ENCODE measurements at regions not wholly inside any gene's neighbourhood (a gene's known extent, or its start where the extent isn't known, plus 50 kb on each side); places are given as distances from the start of the nearest gene placed in this dataset.
A peak's percentile ranks its signal among the peaks of the same experiment; 100 is the strongest.

GRCh38 chr5:167720676-167721260 lies 570.7 kb upstream of the WWC1 start:
- Histone ChIP-seq H3K27ac (ENCODE audit: low read depth in 1 of 2, low read length in 2 of 2) (no peak overlapping the region), H3K4me1 (ENCODE audit: control insufficient read depth in 1 of 2, insufficient read depth in 2 of 2, low read length in 2 of 2) (peaks cover 0 to 3% of the 10 kb centered on the region in 2 donors), H3K9me3 (ENCODE audit: control insufficient read depth, low read length) (no peaks in the 10 kb centered on the region), H3K36me3 (ENCODE audit: control insufficient read depth in 1 of 2, insufficient read depth in 2 of 2, low read length in 1 of 2) (no peaks in the 10 kb centered on the region), H3K4me3 (ENCODE audit: low read length in 2 of 2) (no peak overlapping the region), H3K27me3 (ENCODE audit: control insufficient read depth in 1 of 2, insufficient read depth in 2 of 2, low read length in 1 of 2) (no peaks in the 10 kb centered on the region)
- 60 to 67% methylated on average over 5 of the region's 5 CpGs for WGBS, 2 donors
- ATAC-seq (ENCODE audit: low FRiP score) = no peak
- DNase-seq = no peak
- intact Hi-C loops (cut with DNase I) = loop anchor here (5.0 to 10.0 kb wide), 2 partner anchors 134 to 502 kb away; no protein-coding TSS in a partner anchor

GRCh38 chr5:167721926-167722440 lies 569.5 kb upstream of the WWC1 start:
- 74% methylated on average over 3 of the region's 3 CpGs for WGBS, 2 donors
- intact Hi-C loops (cut with DNase I) = loop anchor here (5.0 to 10.0 kb wide), 2 partner anchors 133 to 500 kb away; no protein-coding TSS in a partner anchor

GRCh38 chr5:167723254-167723871 lies 568.1 kb upstream of the WWC1 start:
- WGBS, 2 donors = 20 to 22% methylated on average over 9 of the region's 9 CpGs
- intact Hi-C loops (cut with DNase I) = loop anchor here (1.0 to 10.0 kb wide), 3 partner anchors 131 to 499 kb away; no protein-coding TSS in a partner anchor

More at GRCh38 chr5:167721926-167722440, 569.5 kb upstream of the WWC1 start:
- no peak overlapping the region for H3K27ac ChIP-seq (ENCODE audit: low read depth in 1 of 2, low read length in 2 of 2)
- no peak overlapping the region for H3K4me3 ChIP-seq (ENCODE audit: low read length in 2 of 2)
- DNase-seq (no peak), ATAC-seq (ENCODE audit: low FRiP score) (no peak)
- H3K36me3 ChIP-seq (ENCODE audit: control insufficient read depth in 1 of 2, insufficient read depth in 2 of 2, low read length in 1 of 2) = no peaks in the 10 kb centered on the region
- H3K9me3 ChIP-seq (ENCODE audit: control insufficient read depth, low read length) = no peaks in the 10 kb centered on the region
- no peaks in the 10 kb centered on the region for H3K4me1 ChIP-seq (ENCODE audit: control insufficient read depth in 1 of 2, insufficient read depth in 2 of 2, low read length in 2 of 2)
- H3K27me3 ChIP-seq (ENCODE audit: control insufficient read depth in 1 of 2, insufficient read depth in 2 of 2, low read length in 1 of 2) = no peaks in the 10 kb centered on the region

GRCh38 chr5:167725264-167725663 lies 566.2 kb upstream of the WWC1 start:
- H3K27me3 ChIP-seq (ENCODE audit: control insufficient read depth in 1 of 2, insufficient read depth in 2 of 2, low read length in 1 of 2) = no peaks in the 10 kb centered on the region
- H3K4me1 ChIP-seq (ENCODE audit: control insufficient read depth in 1 of 2, insufficient read depth in 2 of 2, low read length in 2 of 2) = no peaks in the 10 kb centered on the region
- H3K4me3 ChIP-seq (ENCODE audit: low read length in 2 of 2) = no peak overlapping the region
- intact Hi-C loops (cut with DNase I) = loop anchor here (2.0 to 10.0 kb wide), 4 partner anchors 62 to 494 kb away; no protein-coding TSS in a partner anchor
- WGBS, 2 donors = 67 to 78% methylated on average over 2 of the region's 2 CpGs
- H3K36me3 ChIP-seq (ENCODE audit: control insufficient read depth in 1 of 2, insufficient read depth in 2 of 2, low read length in 1 of 2) = no peaks in the 10 kb centered on the region
- ATAC-seq (ENCODE audit: low FRiP score) (no peak), DNase-seq (no peak)
- H3K27ac ChIP-seq (ENCODE audit: low read depth in 1 of 2, low read length in 2 of 2) = no peak overlapping the region
- no peaks in the 10 kb centered on the region for H3K9me3 ChIP-seq (ENCODE audit: control insufficient read depth, low read length)

More at GRCh38 chr5:167723254-167723871, 568.1 kb upstream of the WWC1 start:
- Histone ChIP-seq H3K27me3 (ENCODE audit: control insufficient read depth in 1 of 2, insufficient read depth in 2 of 2, low read length in 1 of 2) (no peaks in the 10 kb centered on the region), H3K4me1 (ENCODE audit: control insufficient read depth in 1 of 2, insufficient read depth in 2 of 2, low read length in 2 of 2) (no peaks in the 10 kb centered on the region), H3K36me3 (ENCODE audit: control insufficient read depth in 1 of 2, insufficient read depth in 2 of 2, low read length in 1 of 2) (no peaks in the 10 kb centered on the region), H3K27ac (ENCODE audit: low read depth in 1 of 2, low read length in 2 of 2) (no peak overlapping the region), H3K4me3 (ENCODE audit: low read length in 2 of 2) (no peak overlapping the region), H3K9me3 (ENCODE audit: control insufficient read depth, low read length) (no peaks in the 10 kb centered on the region)
- ATAC-seq (ENCODE audit: low FRiP score) (peak; percentile 89), DNase-seq (peak; percentile 63 to 87)

GRCh38 chr5:167725741-167726140 lies 565.7 kb upstream of the WWC1 start:
- no peaks in the 10 kb centered on the region for H3K36me3 ChIP-seq (ENCODE audit: control insufficient read depth in 1 of 2, insufficient read depth in 2 of 2, low read length in 1 of 2)
- intact Hi-C loops (cut with DNase I) = loop anchor here (2.0 to 10.0 kb wide), 4 partner anchors 62 to 493 kb away; no protein-coding TSS in a partner anchor
- H3K9me3 ChIP-seq (ENCODE audit: control insufficient read depth, low read length) = no peaks in the 10 kb centered on the region
- no peaks in the 10 kb centered on the region for H3K4me1 ChIP-seq (ENCODE audit: control insufficient read depth in 1 of 2, insufficient read depth in 2 of 2, low read length in 2 of 2)
- H3K27me3 ChIP-seq (ENCODE audit: control insufficient read depth in 1 of 2, insufficient read depth in 2 of 2, low read length in 1 of 2) = no peaks in the 10 kb centered on the region
- no peak overlapping the region for H3K27ac ChIP-seq (ENCODE audit: low read depth in 1 of 2, low read length in 2 of 2)
- H3K4me3 ChIP-seq (ENCODE audit: low read length in 2 of 2) = no peak overlapping the region
- WGBS, 2 donors = 95 to 97% methylated on average over 7 of the region's 7 CpGs
- no peak for DNase-seq
- ATAC-seq (ENCODE audit: low FRiP score) = no peak

DNA sequence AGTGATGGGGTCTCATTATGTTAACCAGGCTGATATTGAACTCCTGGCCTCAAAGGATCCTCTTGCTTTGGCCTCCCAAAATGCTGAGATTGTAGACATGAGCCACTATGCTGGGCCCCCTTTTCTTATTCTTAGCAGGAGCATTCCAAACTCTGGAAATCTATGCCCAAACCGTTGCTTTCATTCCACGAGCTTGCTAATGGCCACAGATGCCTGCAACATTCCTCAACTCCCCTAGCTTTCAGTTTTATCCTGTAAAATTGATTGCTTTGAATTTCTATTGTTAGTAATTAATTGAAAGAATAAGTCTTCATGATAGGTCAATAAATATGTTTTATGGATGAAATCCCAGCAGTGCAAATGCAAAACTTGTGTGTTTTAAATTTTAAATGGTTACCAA lies 564.8 kb upstream of the WWC1 start:
- Histone ChIP-seq H3K4me1 (ENCODE audit: control insufficient read depth in 1 of 2, insufficient read depth in 2 of 2, low read length in 2 of 2) (no peaks in the 10 kb centered on the region), H3K27me3 (ENCODE audit: control insufficient read depth in 1 of 2, insufficient read depth in 2 of 2, low read length in 1 of 2) (no peaks in the 10 kb centered on the region), H3K9me3 (ENCODE audit: control insufficient read depth, low read length) (no peaks in the 10 kb centered on the region), H3K4me3 (ENCODE audit: low read length in 2 of 2) (no peak overlapping the region), H3K36me3 (ENCODE audit: control insufficient read depth in 1 of 2, insufficient read depth in 2 of 2, low read length in 1 of 2) (no peaks in the 10 kb centered on the region), H3K27ac (ENCODE audit: low read depth in 1 of 2, low read length in 2 of 2) (no peak overlapping the region)
- WGBS, 2 donors = 72 to 76% methylated on average over 2 of the region's 2 CpGs
- no peak for DNase-seq
- intact Hi-C loops (cut with DNase I) = loop anchor here in 1 of 2 donors (5.0 to 10.0 kb wide), 2 partner anchors 61 to 128 kb away; no protein-coding TSS in a partner anchor
- no peak for ATAC-seq (ENCODE audit: low FRiP score)

DNA sequence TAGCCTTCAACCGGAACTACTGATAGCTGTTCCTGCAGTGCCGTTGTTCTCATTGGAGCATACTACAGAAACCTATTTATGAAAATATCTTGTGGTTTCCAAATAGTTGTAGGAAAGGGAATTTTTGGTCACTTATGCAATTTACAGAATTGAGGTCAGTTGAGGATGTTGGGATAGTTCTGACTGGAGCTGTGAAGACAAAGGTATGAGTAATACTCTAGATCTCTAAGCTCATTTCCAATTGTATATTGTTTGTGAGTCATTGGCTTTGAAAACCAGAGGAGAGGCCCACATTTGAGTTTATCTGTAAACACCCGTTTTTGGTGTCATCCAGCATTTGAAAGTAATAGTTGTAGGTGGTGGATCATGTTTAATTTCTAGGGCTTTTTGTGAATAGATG lies 561.3 kb upstream of the WWC1 start:
- ATAC-seq (ENCODE audit: low FRiP score) (no peak), DNase-seq (no peak)
- no peak overlapping the region for H3K27ac ChIP-seq (ENCODE audit: low read depth in 1 of 2, low read length in 2 of 2)
- no peaks in the 10 kb centered on the region for H3K27me3 ChIP-seq (ENCODE audit: control insufficient read depth in 1 of 2, insufficient read depth in 2 of 2, low read length in 1 of 2)
- no peak overlapping the region for H3K4me3 ChIP-seq (ENCODE audit: low read length in 2 of 2)
- intact Hi-C loops (cut with DNase I) = no loop called here
- no peaks in the 10 kb centered on the region for H3K4me1 ChIP-seq (ENCODE audit: control insufficient read depth in 1 of 2, insufficient read depth in 2 of 2, low read length in 2 of 2)
- H3K9me3 ChIP-seq (ENCODE audit: control insufficient read depth, low read length) = no peaks in the 10 kb centered on the region
- 84 to 87% methylated on average over 3 of the region's 3 CpGs for WGBS, 2 donors
- no peaks in the 10 kb centered on the region for H3K36me3 ChIP-seq (ENCODE audit: control insufficient read depth in 1 of 2, insufficient read depth in 2 of 2, low read length in 1 of 2)

- Histone ChIP-seq H3K36me3 (ENCODE audit: control insufficient read depth in 1 of 2, insufficient read depth in 2 of 2, low read length in 1 of 2) (no peaks in the 10 kb centered on the region), H3K9me3 (ENCODE audit: control insufficient read depth, low read length) (no peaks in the 10 kb centered on the region), H3K4me3 (ENCODE audit: low read length in 2 of 2) (no peak overlapping the region), H3K27ac (ENCODE audit: low read depth in 1 of 2, low read length in 2 of 2) (no peak overlapping the region), H3K27me3 (ENCODE audit: control insufficient read depth in 1 of 2, insufficient read depth in 2 of 2, low read length in 1 of 2) (no peaks in the 10 kb centered on the region), H3K4me1 (ENCODE audit: control insufficient read depth in 1 of 2, insufficient read depth in 2 of 2, low read length in 2 of 2) (no peaks in the 10 kb centered on the region)
- ATAC-seq (ENCODE audit: low FRiP score) (no peak), DNase-seq (no peak)
- 89 to 92% methylated on average over 2 of the region's 2 CpGs for WGBS, 2 donors
- intact Hi-C loops (cut with DNase I) = no loop called here
Observed at GRCh38 chr5:167730656-167731055, 560.8 kb upstream of the WWC1 start.

DNA sequence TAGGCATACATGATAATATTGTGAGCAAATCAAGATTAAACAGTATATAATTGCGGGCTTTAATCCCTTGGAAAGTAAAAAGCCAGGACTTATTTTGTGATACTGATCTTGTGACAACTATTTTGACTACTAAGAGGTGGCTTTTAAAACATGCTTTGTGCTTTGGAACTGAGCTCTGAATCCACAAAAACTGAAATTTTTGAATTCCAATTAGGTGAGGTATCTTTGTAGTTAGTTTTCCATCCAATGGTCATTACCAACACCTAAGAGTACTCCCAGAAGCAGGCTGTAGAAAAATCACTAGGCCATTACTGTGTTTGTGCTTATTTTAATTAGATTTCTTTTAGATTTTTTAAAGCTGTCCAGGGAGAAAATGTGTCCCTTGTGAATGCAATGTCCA lies 559.5 kb upstream of the WWC1 start:
- ATAC-seq (ENCODE audit: low FRiP score) (no peak), DNase-seq (no peak)
- no peaks in the 10 kb centered on the region for H3K4me1 ChIP-seq (ENCODE audit: control insufficient read depth in 1 of 2, insufficient read depth in 2 of 2, low read length in 2 of 2)
- H3K36me3 ChIP-seq (ENCODE audit: control insufficient read depth in 1 of 2, insufficient read depth in 2 of 2, low read length in 1 of 2) = no peaks in the 10 kb centered on the region
- 93 to 96% methylated on average over 1 of the region's 1 CpG for WGBS, 2 donors
- no peak overlapping the region for H3K27ac ChIP-seq (ENCODE audit: low read depth in 1 of 2, low read length in 2 of 2)
- no peaks in the 10 kb centered on the region for H3K9me3 ChIP-seq (ENCODE audit: control insufficient read depth, low read length)
- H3K27me3 ChIP-seq (ENCODE audit: control insufficient read depth in 1 of 2, insufficient read depth in 2 of 2, low read length in 1 of 2) = no peaks in the 10 kb centered on the region
- H3K4me3 ChIP-seq (ENCODE audit: low read length in 2 of 2) = no peak overlapping the region
- intact Hi-C loops (cut with DNase I) = no loop called here

Data from aorta (tissue), 5 donors.